ENCODE measurements at regions not wholly inside any gene's neighbourhood (a gene's known extent, or its start where the extent isn't known, plus 50 kb on each side); places are given as distances from the start of the nearest gene placed in this dataset.
"Not testable (repeated sequence)": the region's sequence is repeated elsewhere in the genome, so short reads cannot be mapped to it uniquely, and the experiment has no call there.

DNA sequence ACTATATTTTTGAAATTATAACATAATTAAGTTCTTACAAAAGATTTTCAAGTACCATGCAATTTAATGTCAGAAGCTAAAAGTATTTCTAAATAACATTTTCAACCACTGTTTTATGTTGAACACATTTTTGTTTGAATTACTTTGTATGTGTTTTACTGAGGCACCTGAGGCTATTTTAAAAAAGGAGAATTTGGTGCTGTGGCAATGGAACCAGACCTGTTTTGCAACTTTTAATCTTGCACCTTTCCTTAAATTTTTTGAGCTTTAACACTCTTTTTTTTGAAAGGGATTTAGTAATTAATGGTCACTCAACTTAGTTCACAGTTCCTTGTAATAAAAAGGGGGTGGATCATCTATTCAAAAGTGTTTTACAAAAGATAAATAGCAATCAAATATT, 561.6 kb downstream of the ZBBX start:
- DNase-seq, result no peak

DNA sequence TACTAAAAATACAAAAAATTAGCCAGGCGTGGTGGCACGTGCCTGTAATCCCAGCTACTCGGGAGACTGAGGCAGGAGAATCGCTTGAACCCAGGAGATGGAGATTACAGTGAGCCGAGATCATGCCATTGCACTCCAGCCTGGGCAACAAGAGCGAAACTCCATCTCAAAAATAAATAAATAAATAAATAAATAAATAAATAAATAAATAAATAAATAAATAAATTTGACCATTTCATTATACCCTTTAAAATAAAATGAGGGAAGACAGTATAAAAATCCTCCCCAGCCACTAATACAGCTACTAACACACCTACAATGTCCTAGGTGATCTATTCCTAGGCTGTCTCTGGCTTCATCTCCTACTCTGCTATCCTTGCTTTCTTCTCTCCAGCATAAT, 562.8 kb downstream of the ZBBX start:
- DNase-seq, result not testable (repeated sequence)

DNA sequence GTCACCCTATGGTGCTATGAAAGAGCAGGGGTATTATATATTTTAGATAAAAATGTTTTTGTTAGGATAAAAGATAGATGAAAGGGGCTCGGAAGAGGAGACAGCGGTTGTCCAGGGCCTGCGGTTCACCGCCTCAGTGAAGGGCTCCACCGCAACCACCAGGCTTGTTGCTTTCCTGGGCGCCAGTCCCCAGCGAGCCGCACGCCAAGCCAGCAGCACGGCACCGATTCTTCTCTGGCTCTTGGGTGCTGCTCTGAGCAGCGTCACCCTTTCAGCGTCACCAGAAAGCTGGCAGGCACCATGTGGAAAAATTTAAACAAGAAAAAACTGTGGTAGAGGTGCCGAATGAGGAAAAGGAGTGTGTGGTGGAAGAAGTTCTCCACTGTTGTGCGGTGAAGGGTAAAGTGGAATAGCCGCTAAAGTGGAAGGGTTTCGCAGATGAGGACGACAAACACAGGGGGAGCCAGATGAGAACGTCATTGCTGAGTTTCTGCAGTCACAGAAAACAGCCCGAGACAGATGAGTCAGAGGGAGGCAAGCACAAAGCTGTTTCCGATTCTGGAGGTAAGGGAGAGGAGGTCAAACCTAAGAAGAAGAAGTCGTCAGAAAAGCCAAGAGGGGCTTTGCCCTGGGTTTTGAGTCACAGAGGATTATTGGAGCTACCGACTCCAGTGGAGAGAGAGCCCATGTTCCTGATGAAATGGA, 569.2 kb downstream of the ZBBX start:
- no peak for DNase-seq

DNA sequence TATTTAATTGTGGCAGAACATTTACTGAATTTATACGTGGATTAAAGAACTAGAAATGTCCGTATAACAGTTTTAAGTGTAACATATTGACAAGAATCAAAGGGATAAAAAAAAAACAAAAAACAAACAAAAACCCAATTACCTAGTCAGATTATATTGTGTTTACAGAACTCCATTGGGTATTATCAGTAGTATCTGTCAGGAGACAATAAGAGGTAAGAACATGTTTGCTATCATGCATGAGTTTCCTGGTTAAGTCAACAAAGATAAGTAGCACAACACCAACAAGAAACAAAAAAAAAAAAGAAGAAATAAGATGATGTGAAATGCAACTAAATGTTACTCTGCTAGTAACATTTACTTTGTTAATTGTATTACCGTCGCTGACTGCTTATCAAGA, 570.6 kb downstream of the ZBBX start:
- DNase-seq, result no peak

DNA sequence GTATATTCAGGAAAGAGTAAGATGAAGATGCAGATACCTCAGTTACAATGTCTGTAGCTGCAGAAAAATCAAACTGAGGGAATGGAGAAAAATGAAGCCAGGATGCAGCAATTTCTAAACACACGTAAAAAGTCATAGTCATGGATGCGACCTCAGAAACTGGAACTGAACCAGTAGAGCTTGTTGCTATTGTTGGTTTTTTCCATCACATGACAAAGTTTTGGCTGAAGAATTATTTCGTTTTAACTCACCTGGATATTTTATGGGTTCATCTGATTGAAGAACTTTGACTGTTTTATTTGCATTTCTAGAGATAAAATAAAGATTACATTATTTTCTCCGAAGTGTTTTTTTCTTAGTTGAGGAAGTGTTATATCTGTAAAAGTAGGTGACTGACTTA, 591.2 kb downstream of the ZBBX start:
- no peak for DNase-seq

DNA sequence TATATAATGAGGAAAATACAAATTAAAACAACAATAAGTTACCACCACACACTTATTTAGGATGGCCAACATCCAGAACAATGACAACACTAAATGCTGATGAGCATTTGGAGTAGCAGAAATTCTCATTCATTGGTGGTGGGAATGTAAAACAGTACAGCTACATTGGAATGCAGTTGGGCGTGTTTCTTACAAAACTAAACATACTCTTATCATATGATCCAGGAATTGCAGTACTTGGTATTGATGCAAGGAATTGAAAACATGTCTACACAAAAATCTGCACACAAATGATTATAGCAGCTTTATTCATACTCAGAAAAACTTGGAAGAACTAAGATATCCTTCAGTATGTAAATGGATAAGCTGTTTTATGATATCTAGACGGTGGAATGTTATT, 594.2 kb downstream of the ZBBX start:
- DNase-seq, result no peak

DNA sequence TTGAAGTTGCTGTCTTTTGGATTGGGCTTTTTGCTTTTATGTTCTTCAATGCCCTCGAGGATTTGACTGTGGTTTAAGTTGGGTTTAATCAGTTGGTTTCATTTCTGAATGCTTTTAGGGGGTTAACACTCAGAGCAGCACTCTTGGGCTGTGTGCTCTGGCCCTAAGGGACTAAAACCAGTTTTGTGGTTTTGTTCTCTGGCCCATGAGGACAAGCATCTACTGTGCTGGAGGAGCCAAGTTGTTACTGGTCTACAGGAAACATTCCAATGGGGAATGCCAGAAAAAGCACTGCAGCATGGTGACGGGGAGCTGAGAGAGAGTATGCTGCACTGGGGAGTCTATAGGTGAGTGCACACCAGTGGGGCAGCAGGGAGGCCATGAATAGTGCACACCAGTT, 596.9 kb downstream of the ZBBX start:
- no peak for DNase-seq

DNA sequence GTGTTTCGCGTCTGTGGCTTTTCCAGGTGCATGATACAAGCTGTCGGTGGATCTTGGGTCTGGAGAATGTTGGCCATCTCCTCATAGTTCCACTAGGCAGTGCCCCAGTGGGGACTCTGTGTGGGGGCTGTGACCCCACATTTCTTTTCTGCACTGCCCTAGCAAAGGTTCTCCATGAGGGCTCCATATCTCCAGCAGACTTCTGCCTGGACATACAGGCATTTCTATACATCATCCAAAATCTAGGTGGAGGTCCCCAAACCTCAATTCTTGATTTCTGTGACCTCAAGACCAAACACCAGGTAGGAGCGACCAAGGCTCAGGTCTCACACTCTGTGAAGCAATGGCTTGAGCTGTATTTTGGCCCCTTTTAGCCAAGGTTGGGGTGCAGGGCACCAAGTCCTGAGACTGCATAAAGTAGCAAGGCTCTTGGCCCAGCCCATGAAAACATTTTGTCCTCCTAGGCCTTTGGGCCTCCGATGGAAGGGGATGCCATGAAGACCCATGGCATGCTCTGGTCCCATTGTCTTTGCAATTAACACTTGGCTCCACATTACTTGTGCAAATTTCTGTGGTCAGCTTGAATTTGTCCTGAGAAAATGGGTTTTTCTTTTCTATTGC, 615.3 kb downstream of the ZBBX start:
- no peak for DNase-seq

DNA sequence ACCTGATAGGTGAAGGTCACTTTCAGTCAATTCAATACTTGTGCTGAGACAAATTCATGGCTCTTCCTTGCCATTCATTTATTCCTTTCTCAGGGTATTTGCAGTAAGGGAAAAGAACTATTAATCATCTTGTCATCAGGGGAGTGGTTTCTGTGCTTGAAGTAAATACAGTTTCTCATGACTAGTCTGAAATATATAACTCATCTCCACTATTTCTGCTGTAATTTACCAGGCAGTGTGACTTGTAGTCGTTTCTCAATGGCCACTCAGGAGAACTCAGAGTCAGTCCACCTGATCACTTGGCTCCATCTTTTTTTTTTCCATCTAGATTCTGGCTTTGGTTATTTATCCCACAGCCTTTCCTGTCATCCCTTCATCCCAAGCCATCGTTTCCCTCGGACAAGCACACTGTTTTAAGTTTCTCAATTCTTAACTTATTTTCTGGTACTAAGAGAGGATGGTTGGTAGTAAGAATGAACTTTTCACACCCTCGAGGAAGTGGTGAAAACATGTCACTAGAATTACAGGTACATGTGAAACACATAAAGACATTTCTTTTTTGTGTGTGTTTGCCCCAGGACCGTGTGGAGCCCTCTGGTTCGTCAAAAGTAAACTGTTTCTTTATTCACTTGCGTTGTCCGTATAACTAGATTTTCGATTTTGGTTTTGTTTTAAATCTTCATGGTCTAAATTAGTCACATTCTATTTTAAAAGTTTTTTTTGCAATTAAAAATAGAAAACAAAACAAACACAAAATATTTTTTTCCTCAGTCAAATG, 620.2 kb downstream of the ZBBX start:
- no peak for DNase-seq

DNA sequence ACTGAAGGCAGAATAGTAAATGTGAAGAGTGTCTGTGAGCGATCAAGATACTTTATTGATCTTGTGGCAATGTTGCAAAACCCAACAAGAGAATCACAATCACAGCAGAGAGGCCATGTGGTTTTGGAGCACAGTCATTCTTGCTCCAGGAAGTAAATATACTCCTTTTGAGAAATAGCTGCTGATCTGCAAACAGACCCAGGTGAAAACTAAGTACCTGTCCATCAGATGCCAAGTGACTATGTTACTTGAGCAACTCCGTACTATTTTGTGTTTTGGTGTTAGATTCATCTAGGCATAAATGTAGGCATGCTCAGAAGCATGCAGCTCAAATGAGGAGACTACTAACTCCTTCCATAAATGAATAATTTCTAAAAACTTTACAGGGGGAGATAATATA, 627.9 kb downstream of the ZBBX start:
- no peak for DNase-seq

DNA sequence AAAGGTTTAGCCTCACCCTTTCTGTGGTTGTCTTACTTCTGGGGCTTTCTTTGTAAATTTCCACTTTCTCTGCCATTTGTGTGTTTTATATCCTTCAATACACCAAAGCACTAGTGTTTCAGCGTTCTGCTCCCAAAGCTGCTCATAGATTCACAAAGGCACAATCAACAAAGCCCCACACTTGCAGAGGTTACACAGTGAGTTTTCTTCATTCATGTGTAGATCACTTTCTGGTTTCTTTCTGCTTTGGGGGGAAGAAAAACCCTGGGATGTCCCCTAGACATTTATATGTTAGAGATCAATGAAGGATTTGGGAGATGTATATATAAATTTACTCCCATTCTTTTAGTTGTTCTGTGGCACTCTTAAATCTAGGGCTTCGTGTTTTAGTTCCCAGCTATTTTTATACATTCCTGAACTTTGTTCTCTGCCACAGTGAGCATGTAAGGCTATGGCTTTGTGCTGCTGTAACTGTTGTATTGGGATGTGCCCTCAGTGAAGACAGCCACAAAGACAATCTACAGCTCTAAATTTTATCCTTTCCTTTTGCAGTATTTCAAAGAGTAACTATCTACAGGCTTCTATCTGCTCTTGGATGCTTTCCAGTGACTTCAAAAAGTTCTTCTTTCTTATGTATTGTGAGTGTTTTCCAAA, 636.5 kb downstream of the ZBBX start:
- DNase-seq, result no peak

DNA sequence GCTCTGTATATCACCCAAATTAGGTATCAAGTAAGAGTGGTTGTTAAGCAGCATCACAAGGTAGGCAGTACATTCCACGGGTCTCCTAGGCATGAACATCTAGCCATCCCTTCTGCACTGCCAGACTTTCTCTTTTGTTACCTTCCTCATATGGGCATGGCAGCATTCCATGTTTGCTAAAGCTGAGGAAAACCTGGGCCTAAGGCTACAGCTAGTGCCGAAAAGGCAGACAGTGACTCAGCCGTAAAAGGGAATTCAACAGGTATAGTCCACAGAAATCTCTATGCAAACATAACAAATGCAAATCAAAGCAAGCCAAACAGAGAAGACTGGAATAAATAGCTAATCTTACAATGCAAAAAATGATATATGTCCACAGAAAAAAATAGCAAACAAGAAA, 645.4 kb downstream of the ZBBX start:
- DNase-seq, result no peak

DNA sequence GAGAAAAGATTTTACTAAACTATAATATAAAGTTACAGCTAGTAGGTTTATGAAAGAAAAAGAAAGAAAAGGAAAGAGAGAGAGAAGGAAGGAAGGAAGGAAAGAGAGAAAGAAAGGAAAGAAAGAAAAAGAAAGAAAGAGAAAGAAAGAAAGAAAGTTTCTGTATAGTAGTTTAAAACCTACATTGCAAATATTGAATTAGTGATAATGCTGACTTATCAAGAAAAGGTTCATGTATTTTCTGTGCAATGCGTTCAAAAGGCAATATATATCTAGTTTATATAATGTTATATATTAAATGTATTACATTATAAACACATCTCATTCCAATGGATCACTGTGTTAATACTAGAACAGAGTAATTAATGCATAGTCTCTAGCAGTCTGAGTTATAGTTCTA, 648.4 kb downstream of the ZBBX start:
- no peak for DNase-seq

DNA sequence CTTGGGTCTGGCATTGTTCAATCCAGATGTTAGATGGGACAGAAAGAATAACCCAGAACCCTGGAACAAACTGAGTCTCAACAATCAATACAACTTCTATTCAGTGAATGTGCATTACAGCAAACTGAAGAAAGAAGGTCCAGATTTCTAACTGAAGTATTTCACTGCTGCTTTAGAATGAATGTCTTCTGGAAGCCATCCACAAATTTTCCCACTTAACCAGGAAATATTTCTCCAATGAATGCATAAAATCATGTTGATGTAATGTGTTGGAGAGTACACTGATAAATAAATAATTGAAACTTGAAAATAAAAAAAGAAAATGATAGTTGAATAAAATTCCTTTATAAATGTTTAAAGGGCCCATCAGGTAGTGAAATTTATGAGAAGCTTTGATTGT, 658.6 kb downstream of the ZBBX start:
- DNase-seq, result no peak

DNA sequence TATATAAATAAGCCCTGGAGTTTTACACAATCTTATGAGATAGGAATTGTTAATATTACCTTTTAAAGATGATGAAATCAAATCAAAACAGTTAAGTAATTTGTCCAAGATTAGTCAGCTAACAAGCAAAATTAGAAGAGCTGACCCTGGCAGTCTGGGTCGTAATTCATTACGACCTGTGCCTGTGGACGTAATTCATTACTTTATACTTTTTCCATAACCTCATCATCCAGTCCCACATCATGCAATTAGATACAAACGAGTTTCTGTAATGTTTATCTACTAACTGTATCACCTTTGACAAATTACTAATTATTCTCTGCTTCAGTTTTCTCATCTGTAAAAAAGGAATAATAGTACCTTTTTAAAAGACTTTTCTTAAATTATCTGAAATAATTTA, 665.9 kb downstream of the ZBBX start:
- no peak for DNase-seq

DNA sequence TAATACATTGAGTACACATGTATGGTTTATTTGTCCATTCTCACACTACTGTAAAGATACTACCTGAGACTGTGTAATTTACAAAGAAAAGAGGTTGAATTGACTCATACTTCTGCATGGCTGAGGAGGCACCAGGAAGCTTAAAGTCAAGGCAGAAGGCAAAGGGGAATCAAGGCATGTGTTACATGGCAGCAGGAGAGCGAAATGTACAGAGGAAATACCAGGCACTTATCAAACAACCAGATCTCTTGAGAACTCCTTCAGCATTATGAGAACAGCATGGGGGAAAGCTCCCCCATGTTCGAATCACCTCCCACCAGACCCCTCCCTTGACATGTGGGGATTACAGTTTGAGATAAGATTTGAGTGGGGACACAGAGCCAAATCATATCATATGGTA, 666.3 kb downstream of the ZBBX start:
- DNase-seq, result no peak

DNA sequence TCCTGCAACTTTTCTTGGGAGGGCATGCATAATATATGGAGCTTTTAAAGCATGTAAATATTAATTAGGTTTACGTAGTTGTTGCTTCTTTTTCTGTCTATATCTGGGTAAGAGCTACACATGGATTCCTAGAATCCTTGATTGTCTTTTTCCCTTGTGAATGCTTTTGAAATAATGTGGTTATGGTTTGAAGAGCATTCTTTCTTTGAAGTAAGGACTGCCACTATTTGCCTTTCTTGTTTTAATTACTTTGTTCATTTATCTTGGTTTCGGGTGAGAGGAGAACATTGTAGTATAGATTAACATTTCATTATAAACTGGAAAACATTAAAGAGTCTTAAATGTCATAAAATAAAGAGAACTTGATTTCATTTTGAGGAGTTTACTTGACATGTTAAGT, 674.0 kb downstream of the ZBBX start:
- no peak for DNase-seq

DNA sequence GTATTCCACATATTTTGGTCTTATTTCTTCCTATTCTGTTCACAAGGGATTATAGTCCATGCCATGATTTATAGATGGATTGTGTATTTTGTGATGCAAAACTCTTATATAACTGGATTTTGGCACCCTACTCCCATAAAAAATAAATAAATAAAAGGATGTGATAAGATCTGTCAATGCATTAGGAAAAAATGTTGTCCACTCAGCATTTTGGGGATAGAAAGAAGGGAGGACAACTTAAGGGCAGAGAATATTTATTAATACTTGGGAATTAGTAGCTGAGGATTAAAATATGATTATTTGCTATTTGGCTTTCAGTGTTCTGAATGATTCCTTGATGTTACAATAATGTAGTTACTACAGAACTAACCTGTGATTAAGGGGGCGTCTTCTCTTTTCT, 682.6 kb downstream of the ZBBX start:
- no peak for DNase-seq

DNA sequence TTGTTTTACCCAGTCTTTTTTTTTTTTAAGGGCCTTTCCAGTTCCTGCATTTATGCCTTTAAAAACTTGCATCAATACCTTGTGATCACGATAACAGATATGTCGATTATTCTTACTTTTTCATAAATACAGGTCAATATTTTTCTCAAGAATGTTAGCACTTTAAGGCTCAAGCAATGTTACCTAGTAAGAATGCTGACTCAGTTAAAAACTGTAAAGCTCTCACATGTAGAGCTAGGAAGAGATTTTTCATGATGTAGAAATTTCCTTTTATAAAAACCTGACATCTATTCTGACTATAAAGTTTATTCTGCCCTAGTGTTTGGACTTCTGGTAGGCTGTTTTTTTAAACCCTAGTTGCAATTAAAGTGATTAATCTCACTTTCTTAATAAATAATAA, 684.0 kb downstream of the ZBBX start:
- DNase-seq, result no peak

DNA sequence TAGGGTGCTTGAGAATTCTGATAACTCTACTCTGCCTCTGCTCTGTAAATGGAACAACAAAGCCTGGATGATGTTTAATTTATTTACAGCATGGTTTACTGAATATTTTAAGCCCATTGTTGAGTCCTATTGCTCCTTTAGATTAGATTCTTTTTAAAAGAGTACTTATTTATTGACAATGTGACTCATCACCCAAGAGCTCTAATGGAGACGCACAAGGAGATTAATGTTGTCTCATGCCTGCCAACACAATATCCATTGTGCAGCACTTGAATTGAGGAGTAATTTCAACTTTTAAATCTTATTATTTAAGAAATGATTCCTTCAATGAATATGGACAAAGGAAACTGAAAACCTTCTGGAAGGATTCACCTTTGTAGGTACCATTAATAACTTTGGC, 691.4 kb downstream of the ZBBX start:
- DNase-seq, result no peak

DNA sequence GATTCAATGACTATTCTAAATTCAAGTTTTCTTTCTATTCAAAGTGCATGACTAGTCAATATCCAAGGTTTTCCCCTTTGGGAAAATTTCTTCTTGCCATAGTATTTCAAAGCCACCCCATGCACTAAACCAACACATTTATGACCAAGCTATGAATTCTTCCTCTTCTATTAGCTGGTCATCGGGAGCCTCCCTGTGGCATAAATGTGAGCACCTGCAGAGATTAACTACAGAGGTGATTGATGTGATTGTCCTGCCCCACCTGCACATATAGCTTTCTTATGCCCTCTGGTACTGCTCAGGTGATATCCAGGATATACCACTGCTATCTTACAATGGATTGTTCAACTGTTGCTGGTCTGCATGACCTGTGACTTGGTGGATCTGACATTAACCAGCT, 694.9 kb downstream of the ZBBX start:
- DNase-seq, result no peak

DNA sequence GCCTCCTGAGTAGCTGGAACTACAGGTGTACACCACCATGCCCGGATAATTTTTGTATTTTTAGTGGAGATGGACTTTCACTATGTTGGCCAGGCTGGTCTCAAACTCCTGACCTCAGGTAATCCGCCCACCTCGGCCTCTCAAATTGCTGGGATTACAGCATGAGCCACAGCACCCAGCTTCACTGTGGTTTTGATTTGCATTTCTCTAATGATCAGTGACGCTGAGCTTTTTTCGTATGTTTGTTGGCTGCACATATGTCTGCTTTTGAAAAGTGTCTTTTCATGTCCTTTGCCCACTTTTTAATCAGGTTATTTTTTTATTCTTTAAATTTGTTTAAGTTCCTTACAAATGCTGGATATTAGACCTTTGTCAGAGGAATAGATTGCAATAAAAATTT, 696.0 kb downstream of the ZBBX start:
- not testable (repeated sequence) for DNase-seq

DNA sequence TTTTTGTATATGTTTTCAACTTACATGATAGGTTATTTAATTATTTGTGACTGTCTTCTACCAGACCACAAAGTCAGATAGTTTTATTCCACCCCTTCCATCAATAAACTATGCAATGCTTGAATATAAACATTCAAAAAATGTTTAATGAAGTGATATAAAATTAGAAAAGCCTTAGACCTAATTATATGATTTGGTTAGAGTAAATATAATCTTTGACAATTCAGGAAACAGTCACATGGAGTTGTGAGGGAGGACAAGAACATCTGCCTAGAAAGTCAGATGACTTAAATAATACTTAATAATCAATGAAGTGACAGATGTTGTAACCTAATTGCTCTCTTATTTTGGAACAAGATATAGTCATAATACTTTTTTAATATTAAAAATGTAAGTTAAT, 710.3 kb downstream of the ZBBX start:
- DNase-seq, result no peak
